NCI-H1930 (cell line): ENCODE measurements at regions not wholly inside any gene's neighbourhood (a gene's known extent, or its start where the extent isn't known, plus 50 kb on each side); places are given as distances from the start of the nearest gene placed in this dataset.
A peak's percentile ranks its signal among the peaks of the same experiment; 100 is the strongest.

Source experiments
- DNase-seq, 2 experiments: peaks; one replicate each; lab custom pipeline; 2025; lab: John Stamatoyannopoulos, UW

DNA sequence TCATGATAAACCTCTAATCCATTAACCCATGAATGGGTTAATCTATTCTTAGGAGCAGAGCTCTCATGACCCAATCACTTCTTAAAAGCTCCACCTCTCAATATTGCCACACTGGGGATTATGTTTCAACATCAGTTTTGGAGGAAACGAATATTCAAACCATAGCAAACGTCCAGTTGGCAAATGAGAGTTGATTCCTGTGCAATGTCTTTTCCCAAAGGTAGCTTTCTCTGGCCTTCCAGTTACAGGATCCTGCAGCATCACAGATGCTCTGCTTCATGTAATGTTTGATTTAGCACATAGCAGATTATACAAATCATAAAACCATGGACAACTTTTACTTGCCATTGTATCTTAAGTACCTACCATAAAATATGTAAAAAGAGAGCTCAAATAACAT is 481.0 kb downstream of the TNS1 start:
- no peak for DNase-seq

DNA sequence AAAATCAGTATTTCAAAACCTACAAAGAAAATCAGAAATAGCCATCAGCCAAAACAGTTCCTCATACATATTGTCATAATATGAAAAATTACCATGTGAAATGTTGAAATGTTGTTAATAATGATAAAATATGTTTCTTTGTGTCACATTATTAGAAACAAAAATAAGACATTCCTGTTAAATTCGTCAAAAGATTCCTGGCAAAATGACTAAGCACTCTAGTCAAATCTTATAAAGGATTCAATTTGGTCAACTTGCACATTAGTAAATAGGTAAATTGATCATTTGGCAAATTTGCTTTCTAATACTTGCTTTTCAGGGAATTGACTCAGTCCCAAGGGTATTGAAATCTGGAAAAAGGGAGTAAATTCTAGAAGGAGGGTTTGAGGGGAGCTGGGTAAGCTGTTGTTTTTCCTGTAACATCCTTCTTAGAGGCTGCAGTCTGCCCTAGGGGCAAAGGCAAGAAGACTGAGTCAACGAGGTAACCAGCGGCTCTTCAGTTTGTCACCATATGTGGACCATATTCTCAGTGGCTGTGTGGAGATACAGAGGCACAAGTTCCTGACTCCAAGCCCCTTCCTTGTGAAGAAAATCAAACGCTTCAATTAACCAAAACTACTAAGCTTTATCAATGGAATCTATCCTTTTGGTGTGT is 482.3 kb downstream of the TNS1 start:
- no peak for DNase-seq

DNA sequence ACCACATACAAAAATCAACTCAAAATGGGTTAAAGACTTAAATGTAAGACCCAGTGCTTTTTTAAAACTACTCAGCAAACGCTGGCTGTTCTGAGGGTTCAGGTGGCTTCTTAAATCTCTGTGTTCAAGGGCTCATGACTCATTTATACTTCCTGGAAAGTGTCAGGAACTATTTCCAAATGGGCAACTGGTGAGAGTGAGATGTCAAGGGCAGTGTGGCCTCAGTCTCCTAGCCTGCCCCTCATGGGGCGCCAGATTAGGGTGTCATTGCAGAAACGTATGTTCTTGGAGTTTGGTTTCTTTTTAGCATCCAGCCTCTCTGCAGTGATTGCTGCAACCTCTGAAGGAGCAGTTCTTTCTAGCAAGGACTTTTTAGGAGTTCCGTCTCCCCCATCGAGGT is 485.4 kb downstream of the TNS1 start:
- DNase-seq, result no peak

DNA sequence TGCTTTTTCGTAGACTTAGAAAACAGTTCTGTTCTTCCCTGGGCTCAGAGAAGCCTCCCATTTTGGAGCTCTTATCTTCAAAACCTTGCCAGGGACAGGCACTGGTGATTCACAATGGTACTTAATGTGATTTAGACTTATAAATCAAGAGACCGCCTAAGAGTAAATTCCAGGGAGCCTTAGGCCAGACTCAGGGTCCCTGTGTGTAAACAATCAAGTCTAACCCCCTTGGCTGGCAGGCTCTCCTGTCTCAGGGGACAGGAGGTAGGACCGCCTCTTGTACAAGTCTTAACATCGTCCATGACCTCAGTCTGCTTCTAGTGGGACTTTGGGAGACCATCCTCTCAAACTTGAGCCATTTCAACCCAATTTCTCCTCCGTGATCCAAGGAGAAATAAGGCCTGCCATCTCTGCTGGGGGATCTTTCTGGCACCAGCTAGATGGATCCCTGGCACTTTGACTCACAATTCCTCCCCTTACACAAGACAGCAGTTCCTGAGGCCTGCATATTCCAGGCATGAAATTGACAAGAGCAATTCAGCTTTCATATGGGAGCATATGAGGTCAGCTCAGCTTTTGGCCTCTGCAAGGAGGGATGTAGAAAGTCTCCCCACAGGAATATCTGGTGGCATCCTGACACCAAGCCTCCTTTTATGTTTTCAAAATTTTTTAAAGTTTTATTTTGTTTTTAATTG is 487.0 kb downstream of the TNS1 start:
- DNase-seq, result no peak

DNA sequence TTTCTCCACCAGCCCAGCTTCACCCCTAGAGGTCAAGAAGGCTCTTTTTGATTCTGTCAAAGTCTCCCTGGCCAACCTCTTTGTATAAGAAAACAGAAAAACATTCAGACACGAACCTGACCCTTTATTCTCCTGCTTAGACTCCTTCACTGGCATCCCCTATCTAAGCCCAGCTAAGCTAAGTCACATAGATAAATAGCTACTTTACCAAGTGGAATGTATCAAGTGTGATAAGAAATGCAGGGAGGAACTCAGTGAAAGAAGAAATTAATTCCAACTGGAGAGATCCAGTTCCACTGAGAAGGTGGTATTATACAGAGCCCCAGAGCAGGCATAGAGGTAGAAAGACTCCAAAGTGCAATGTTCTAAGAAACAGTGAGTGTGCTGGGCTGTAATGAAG is 489.5 kb downstream of the TNS1 start:
- DNase-seq, result no peak

DNA sequence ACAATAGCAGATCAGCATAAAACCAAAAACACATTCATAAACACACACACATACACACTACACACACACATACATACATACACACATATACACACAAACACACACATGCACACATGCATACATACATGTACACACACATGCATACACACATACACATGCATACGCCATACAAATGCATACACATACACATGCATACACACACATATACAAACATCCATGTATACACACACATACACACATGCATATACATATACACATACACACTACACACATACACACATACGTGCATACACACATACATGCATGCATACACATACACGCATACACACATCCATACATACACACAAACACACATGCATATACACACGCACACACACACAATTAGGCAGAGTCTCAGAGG is 490.1 kb downstream of the TNS1 start:
- no peak for DNase-seq

DNA sequence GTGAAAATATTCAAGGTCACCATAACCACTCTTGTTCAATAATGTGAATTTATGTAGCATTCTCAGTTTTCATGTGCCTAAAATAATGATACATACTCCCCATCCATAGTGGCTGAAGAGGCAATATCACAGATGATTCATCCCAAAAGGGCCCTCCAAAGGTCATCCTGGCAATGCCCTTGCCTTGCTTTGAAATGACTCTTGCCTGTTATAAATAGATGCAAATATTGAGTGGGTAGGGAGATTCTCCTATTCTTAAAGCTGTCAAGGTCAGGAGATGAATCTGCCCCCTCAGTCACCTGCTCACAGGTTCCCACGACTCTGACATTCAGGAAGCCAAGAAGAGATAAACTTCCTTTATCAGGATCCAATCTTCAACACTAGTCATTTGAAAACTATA is 490.5 kb downstream of the TNS1 start:
- no peak for DNase-seq

DNA sequence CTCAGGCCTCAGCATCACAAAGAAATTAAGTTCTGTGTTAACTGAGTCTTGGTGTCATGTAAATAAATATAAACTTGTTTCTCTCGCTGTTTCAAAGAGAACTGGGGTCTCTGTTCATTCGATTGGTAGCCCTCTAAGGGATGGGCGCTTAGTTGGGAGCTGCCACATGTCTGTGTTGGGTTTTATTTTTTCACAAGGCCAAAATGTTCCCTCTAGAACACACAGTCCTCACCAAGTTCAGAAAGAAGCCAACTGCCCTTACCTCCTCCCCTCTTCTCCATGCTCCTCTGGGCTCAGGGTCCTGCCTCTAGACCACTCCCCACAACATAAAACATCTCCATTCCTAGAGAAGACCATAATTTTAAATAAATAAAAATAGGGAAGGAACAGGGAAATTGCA is 490.9 kb downstream of the TNS1 start:
- DNase-seq, result no peak

DNA sequence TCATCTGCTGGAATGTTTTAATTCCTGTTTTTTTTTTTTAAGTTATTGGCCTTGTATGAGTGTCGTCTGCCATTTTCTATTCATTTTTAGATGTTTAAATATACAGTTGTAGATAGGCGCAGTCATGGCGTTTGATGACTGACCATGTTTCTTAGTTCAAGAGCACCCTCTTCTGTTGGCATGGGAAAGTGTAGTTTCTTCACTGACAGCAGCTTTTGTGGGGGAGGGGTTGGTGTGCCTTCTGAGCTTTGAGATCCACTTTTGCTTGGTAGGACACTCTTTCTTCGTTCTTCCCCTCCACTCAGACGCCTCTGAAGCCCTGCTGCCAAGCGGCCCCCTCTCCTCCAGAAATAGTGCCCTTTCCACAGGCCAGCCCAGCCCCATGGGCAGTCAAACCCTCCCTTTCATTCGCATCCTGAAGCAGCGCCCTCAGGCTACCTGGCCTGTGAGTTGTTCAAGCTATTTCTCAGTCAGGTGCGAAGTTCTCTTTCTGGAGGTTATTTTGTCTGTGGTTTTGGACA is 492.0 kb downstream of the TNS1 start:
- peak; percentile 29 to 48 for DNase-seq

DNA sequence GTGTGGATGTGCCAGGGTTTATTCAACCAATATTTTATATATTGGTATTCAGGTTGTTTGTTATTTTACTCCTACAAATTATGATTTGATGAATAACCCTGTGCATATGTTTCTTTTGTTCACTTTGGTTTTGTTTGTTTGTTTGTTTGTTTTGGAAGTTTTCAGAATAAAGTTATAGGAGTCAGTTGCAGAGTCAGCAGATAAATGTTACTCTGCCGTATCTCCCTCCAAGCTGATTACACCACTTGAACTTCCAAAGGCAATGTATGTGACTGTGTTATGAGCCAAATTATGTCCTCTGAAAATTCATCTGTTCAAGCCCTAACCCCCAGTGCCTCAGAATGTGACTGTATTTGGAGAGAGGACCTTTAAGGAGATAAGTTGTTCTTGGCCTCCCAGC is 497.5 kb downstream of the TNS1 start:
- no peak for DNase-seq

DNA sequence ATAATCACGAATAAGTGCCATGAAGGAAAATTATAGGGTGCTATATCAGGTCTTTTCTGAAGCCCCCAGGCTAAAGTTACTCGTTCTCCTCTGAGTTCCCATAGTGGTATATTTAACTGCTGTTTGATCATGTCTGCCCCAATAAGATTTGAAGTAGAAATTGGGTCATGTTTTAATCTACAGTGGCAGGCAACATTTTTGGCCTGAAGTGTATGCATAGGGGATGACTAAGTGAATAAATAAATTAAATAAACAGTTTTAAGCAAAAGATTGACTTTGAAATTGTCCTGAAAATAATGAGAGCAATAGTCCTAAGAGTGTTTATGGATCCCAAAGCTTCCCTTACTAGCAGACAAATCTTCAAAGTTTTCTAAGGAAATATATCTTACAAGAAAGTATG is 500.9 kb downstream of the TNS1 start:
- no peak for DNase-seq

DNA sequence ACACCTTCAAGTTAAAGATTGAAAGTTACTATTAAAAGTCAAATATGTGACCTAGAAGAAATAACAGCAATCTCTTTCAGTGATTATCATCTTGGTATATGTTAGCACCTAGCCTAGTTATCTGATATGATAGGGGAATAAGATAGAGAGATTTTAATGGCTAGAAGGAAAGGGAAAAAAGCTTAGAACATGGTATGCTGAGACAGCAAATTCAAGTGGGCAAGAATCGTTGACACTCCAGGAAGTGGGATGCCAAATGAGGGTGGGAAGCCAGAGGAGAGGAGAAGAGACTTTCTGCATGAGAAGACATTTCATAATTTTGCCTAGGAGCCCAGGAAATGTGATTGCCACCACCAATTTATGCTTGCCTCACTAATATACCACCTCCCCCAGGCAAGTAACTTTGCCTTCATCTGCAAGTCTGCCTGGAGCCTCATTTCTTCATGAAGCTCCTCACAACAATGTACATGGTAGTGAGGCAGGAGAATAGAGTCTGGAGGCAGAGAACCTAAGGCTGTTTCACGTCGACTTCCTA is 504.9 kb downstream of the TNS1 start:
- no peak for DNase-seq

DNA sequence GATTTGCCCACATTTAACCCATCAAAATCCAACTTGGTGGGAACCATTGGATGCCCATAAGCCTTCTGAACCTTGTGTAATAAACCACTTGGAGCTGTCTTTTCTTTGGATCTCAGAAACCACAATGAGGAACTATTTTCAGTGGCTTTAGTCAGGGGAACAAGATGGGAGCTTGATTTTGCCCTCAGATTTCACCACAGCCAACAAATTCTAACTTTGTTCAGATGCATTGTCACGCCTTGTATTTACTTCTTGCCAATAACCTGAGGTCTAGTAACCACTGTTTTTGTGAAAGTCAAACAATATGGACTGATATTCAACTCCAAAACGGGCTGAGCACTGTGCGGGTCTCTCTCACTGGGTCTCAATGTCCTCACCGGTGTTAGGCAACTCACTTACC is 508.2 kb downstream of the TNS1 start:
- DNase-seq, result no peak

DNA sequence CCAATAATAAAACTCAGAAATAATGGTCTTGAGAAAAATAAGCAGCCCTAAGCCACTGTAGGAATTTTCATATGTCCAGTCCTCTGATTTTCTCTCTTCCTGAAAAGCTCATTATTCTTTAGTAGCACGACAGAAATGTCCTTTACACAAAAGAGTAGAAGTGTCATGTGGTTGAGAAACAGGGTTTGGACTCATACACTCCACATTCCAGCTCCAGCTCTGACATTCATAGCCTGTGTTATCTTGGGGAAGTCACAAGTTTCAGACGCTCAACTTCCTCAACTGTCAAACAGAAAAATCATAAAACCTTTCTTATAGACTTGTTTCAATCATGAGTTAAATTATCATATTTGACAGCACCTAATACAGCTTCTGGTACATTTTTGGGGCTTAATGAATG is 511.5 kb downstream of the TNS1 start:
- no peak for DNase-seq

DNA sequence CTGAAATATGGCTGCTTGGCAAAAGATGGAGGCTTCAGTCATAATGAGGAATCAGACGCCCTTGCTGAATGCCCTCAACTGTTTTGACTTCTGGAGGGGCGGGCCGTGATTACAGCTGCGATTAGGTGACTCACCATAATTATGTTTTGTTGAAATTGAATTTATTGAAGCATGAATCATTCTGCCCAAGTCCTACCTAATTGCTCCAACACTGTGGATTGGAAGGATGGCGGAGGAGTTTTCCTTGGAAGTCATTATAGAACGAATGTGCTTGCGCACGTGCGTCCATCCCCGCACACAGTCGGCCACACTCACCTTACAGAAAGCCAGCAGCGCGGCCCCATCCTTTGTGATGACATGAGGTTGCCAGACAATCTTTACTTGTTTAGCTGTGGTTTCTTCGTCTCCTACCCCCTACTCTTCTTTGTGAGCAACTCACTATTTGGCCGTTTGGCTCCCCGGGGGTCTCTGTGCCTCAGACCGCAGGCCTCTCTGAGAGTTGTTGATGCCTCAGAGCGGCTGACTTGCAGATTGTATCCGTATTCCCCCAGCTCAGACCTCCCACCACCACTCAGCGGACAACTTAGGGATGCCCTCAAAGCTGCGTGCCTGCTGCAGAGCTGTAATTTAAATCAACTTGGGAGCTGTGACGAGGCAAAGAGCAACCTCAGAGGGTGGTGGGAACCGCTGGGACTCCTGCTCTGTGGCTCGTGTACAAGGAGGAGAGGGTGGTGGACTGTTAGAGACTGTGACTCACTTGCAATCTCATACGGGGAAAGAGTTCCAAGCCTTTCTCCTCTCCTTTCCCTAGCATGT is 513.4 kb downstream of the TNS1 start:
- peak in 1 of 2 experiments; percentile 71 for DNase-seq

DNA sequence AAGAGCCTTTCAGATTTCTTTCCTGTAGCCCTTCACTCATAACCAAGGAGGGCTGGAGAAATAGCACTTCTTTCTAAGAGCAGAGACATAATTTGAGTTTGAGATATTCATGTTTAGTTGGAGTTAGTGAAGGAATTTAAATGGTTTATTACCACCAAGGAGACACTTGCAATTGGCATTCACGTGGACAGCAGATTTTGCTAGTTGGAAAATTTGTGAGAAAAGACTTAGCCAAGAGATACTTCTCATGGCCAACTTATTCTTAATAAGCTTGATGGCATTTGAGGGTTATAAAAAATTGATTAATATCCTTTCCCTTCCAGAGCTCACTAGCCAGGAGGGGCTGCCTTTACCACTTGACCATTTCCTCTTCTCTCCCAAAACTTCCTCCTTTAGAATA is 518.7 kb downstream of the TNS1 start:
- no peak for DNase-seq

DNA sequence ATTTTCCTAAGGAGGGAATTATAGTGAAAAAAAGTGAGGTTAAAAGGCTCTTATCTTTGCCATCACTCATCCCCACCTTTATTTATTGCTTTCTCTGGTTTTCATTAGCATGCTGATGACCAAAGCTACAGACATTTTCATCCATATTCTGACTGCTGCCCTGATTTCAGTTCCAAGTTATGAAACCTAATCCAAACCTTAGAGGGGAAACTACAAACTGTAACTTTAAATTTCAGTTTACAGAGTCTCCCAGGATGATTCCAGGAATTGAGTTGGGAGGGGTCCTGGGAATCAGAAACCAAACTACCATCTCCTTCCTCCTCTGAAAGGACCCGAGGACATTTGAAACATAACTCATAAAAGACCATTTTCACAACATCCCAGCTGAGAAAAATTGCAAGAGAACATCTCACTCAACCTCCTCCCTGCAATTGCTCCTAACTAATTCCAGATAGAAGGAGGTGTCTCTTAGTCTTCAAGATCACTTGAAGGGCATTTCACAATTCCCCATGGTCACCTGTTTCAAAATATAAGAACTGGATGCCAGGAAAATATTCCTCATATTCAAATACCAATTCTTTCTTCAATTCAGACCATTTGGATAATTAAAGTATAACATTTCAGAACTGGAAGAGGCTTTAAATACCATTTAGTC is 520.6 kb downstream of the TNS1 start:
- no peak for DNase-seq

DNA sequence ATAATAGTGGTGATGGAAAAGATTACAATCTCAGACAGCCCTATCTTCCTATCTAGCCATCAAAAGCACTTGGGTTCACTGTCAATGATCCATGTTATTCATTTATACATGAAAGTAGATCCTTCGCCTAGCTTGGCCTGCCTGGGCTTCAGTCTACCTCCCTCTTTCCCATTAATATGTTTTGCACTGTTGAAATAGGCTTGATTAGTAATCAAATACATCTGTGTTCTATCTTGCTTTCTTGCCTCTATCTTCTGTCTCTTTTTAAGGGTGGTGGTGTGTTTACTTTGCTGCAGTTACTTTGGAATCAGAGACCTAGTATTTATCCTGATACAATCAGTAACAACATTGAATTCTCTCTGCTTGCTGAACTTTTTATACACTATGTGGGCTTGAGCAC is 521.2 kb downstream of the TNS1 start:
- no peak for DNase-seq

DNA sequence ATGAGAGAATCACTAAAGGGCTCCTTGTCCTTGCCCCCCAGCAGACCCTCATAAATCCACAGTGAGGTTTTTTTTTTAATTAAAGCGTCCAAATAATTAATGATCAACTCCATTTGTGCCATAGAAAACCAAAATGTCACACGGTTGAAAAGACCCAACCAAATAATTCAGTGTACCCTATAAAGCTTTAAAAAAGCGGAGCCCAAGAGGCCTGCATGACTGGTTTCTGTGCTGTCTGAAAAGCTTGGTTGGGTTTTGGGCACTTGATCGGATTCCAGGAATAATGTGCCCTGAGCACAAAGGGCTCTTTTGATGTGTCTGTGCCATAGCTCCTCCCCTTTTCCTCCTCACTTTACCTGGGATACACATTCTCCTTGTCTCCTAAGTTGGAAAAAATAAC is 523.2 kb downstream of the TNS1 start:
- no peak for DNase-seq

DNA sequence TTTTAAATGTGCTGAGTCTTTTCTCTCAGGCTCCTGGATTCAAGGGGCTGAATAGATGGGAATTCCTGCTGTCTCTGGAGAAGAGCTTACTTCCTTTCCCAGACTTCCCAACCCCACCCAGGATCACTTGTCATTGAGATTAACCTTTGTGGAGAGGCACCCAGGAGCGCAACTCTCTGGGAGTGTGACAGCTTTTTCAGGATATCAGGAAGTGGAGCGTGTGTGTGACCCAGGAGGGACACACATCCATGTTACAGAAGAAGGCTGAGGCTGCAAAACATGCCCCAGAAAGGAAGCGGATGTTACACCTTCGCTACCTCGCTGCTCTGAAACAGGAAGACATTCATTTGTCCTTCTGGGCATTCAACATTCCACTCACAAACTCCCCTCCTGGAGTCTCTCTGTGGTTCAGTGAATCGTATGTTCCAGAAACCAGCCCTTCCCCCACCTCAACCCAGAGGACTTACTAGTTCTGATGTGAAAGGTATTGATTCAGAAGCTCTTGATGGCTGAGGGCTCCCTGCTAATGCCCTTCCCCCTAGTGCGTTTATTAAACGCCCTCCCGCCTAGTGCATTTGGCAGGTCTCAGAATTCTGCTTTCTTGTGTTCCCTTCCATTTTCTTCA is 523.9 kb downstream of the TNS1 start:
- no peak for DNase-seq

DNA sequence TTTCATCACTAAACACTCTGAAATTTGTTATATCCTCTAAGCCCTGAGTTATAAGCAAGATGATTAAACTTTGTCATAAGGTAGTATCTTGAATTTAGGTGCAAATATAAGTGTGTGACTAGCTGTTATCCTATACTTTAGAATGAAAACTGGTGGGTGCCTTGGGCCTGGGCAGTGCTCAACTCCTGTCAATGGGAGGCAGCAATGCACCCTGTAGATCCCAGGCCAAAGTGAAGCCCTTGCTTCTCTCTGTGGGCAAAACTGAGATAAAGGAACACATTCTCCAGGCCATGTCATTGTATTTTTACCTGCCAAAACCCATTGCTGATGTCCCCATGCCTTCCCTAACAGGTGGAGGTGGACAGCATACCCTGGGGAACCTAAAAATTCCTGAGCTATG is 525.2 kb downstream of the TNS1 start:
- no peak for DNase-seq

DNA sequence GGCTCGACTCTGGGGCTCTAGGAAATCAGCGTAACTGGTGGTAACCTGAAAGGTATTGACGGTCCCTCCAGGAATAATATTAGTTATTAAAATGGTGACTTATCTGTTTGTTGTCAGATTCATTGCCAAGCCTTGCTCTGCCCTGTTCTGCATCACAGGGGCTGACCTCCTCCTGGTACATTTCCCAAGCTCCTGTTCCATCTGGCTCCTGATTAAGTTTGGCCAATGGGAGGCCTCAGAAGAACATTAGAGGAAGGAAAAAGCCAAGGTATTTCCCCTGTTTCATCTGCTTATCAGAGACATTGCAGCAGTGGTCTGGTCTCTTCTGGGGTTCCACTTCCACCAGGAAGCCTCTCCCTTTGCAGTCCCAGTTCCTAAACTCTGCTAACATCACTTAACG is 527.0 kb downstream of the TNS1 start:
- DNase-seq, result no peak
